Calu3 (cell line): ENCODE measurements at regions not wholly inside any gene's neighbourhood (a gene's known extent, or its start where the extent isn't known, plus 50 kb on each side); places are given as distances from the start of the nearest gene placed in this dataset.
"Not testable (repeated sequence)": the region's sequence is repeated elsewhere in the genome, so short reads cannot be mapped to it uniquely, and the experiment has no call there.

Experiments used
- BruUV-seq: library from RNA; stranded (reverse); fragments of 400-500 nt; replicated peaks from 2 replicates; lab custom pipeline; 2021; lab: Mats Ljungman, UMichigan
- CTCF ChIA-PET: fragments of 300-600 bp; sonication (Branson Sonifier 250); formaldehyde crosslinking; loops from one replicate; lab custom pipeline; 2022; ENCODE audit warnings: antibody characterized with exemption; lab: Charles Lee
- DNase-seq: peaks from one replicate; pipeline ENCODE4 v3.0.0; 2022
- H3K27ac Mint-ChIP-seq: one replicate; pipeline ENCODE4 v1.8.0; 2022; ENCODE audit warnings: mixed read lengths; ENCODE audit not compliant: unreplicated experiment
- H3K27me3 Mint-ChIP-seq: one replicate; pipeline ENCODE4 v1.8.0; 2022; ENCODE audit warnings: mixed read lengths; ENCODE audit not compliant: unreplicated experiment
- H3K36me3 Mint-ChIP-seq: one replicate; pipeline ENCODE4 v1.8.0; 2022; ENCODE audit warnings: mild to moderate bottlenecking, moderate library complexity, mixed read lengths; ENCODE audit not compliant: insufficient read depth, unreplicated experiment
- H3K4me1 Mint-ChIP-seq: one replicate; pipeline ENCODE4 v1.8.0; 2022; ENCODE audit warnings: mild to moderate bottlenecking, low read depth, mixed read lengths; ENCODE audit not compliant: unreplicated experiment
- H3K4me3 Mint-ChIP-seq: one replicate; pipeline ENCODE4 v1.8.0; 2022; ENCODE audit warnings: mild to moderate bottlenecking, low read depth, moderate library complexity, mixed read lengths; ENCODE audit not compliant: unreplicated experiment
- H3K9me3 Mint-ChIP-seq: one replicate; pipeline ENCODE4 v1.8.0; 2022; ENCODE audit warnings: low read depth, mixed read lengths; ENCODE audit not compliant: unreplicated experiment
- intact Hi-C: fragments of 100-400 bp; cut with micrococcal nuclease; formaldehyde crosslinking; loops from one replicate; pipeline ENCODE4 v1.10.0; 2022; ENCODE audit not compliant: unreplicated experiment
- TF ChIP-seq, protein P1 (sequence below): fragments of 200-600 bp; IDR thresholded peaks from one replicate; pipeline ENCODE4 v1.8.0; 2022; ENCODE audit warnings: antibody characterized with exemption; ENCODE audit not compliant: unreplicated experiment

GRCh38 chr16:21525956-21526922 is 73.1 kb upstream of the METTL9 start:
- H3K27ac Mint-ChIP-seq, H3K9me3 Mint-ChIP-seq, H3K36me3 Mint-ChIP-seq, H3K4me3 Mint-ChIP-seq, H3K4me1 Mint-ChIP-seq, intact Hi-C loops, BruUV-seq, CTCF ChIA-PET, DNase-seq: not testable (repeated sequence)
- H3K27me3 Mint-ChIP-seq, result peaks cover 10% of the 10 kb centered on the region

- Mint-ChIP-seq H3K27ac (no peak overlapping the region), H3K27me3 (peaks cover 14% of the 10 kb centered on the region), H3K4me1 (no peaks in the 10 kb centered on the region), H3K36me3 (no peaks in the 10 kb centered on the region), H3K9me3 (no peaks in the 10 kb centered on the region), H3K4me3 (no peak overlapping the region)
- TF ChIP-seq, protein P1, sequence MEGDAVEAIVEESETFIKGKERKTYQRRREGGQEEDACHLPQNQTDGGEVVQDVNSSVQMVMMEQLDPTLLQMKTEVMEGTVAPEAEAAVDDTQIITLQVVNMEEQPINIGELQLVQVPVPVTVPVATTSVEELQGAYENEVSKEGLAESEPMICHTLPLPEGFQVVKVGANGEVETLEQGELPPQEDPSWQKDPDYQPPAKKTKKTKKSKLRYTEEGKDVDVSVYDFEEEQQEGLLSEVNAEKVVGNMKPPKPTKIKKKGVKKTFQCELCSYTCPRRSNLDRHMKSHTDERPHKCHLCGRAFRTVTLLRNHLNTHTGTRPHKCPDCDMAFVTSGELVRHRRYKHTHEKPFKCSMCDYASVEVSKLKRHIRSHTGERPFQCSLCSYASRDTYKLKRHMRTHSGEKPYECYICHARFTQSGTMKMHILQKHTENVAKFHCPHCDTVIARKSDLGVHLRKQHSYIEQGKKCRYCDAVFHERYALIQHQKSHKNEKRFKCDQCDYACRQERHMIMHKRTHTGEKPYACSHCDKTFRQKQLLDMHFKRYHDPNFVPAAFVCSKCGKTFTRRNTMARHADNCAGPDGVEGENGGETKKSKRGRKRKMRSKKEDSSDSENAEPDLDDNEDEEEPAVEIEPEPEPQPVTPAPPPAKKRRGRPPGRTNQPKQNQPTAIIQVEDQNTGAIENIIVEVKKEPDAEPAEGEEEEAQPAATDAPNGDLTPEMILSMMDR, result no peak
- DNase-seq, result no peak
- no TSS peak for BruUV-seq
- CTCF ChIA-PET, result no interaction called here
- intact Hi-C loops, result no loop called here
Observed at GRCh38 chr16:21526923-21527807, 72.2 kb upstream of the METTL9 start.

- H3K36me3 Mint-ChIP-seq, BruUV-seq, H3K4me1 Mint-ChIP-seq, DNase-seq, H3K4me3 Mint-ChIP-seq, intact Hi-C loops, H3K9me3 Mint-ChIP-seq, H3K27ac Mint-ChIP-seq, CTCF ChIA-PET: not testable (repeated sequence)
- peaks cover 14% of the 10 kb centered on the region for H3K27me3 Mint-ChIP-seq
Observed at GRCh38 chr16:21529060-21529658, 70.2 kb upstream of the METTL9 start.

DNA sequence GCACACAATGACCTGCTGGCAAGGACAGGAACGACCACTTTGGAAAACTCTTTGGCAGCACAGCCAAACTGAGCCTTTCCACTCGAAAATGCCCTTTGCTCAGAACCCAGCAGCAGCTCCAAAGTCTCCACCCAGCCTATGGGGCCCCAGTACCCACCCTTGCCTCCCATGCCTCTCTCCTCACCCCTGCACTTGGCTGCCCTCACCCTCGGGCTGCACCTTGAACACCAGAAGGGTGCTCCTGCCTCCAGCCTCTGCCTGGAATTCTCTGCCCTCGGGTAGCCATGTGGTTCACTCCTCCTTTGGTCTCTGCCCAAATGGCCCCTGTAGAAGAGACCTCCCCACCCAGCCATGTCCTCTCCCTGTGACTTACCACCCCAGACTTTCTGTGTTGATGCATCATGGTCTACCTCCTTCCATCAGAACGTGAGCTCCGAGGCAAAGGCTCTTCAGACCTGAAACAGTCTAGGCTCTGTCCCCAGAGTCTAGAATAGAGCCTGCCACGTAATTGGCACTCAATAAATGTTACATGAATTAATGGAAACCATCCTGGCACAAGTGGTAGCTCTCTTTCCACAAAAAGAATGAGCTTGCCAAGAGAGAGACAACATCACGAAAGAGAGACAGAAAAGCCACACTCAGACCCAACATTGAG is 68.5 kb upstream of the METTL9 start:
- intact Hi-C loops, H3K9me3 Mint-ChIP-seq, H3K27ac Mint-ChIP-seq, BruUV-seq, DNase-seq, H3K4me1 Mint-ChIP-seq, H3K36me3 Mint-ChIP-seq, H3K4me3 Mint-ChIP-seq: not testable (repeated sequence)
- peaks cover 14% of the 10 kb centered on the region for H3K27me3 Mint-ChIP-seq
- CTCF ChIA-PET, result interaction anchor here (0.7 kb wide), 1 partner anchor 70 kb away, joined by 4 read pairs; no protein-coding TSS in a partner anchor

GRCh38 chr16:21532996-21533395 is 66.4 kb upstream of the METTL9 start:
- H3K4me3 Mint-ChIP-seq, H3K4me1 Mint-ChIP-seq, H3K36me3 Mint-ChIP-seq, DNase-seq, BruUV-seq, H3K9me3 Mint-ChIP-seq, CTCF ChIA-PET, intact Hi-C loops, H3K27ac Mint-ChIP-seq: not testable (repeated sequence)
- H3K27me3 Mint-ChIP-seq, result peaks cover 14% of the 10 kb centered on the region

DNA sequence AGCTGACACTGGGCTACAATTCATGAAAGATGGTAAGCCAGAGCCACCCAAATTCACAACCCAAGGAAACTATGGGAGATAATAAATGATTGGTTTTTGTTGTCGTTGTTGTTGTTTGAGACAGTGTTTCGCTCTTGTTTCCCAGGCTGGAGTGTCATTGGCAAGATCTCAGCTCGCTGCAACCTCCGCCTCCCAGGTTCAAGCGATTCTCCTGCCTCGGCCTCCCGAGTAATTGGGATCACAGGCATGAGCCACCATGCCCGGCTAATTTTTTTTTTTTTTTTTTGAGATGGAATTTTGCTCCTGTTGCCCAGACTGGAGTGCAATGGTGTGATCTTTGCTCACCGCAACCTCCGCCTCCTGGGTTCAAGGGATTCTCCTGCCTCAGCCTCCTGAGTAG is 65.9 kb upstream of the METTL9 start:
- CTCF ChIA-PET, H3K36me3 Mint-ChIP-seq, H3K9me3 Mint-ChIP-seq, H3K27ac Mint-ChIP-seq, H3K4me1 Mint-ChIP-seq, DNase-seq, H3K4me3 Mint-ChIP-seq, intact Hi-C loops, BruUV-seq: not testable (repeated sequence)
- peaks cover 14% of the 10 kb centered on the region for H3K27me3 Mint-ChIP-seq

GRCh38 chr16:21534561-21534960 is 64.8 kb upstream of the METTL9 start:
- peaks cover 14% of the 10 kb centered on the region for H3K27me3 Mint-ChIP-seq
- DNase-seq, H3K4me3 Mint-ChIP-seq, CTCF ChIA-PET, H3K9me3 Mint-ChIP-seq, intact Hi-C loops, BruUV-seq, H3K36me3 Mint-ChIP-seq, H3K27ac Mint-ChIP-seq, H3K4me1 Mint-ChIP-seq: not testable (repeated sequence)

- peaks cover 14% of the 10 kb centered on the region for H3K27me3 Mint-ChIP-seq
- CTCF ChIA-PET, H3K36me3 Mint-ChIP-seq, BruUV-seq, H3K4me3 Mint-ChIP-seq, intact Hi-C loops, H3K4me1 Mint-ChIP-seq, H3K27ac Mint-ChIP-seq, DNase-seq, H3K9me3 Mint-ChIP-seq: not testable (repeated sequence)
Observed at GRCh38 chr16:21535201-21535600, 64.2 kb upstream of the METTL9 start.
